Glutamatergic neuron (in vitro differentiated cells): ENCODE measurements at regions not wholly inside any gene's neighbourhood (a gene's known extent, or its start where the extent isn't known, plus 50 kb on each side); places are given as distances from the start of the nearest gene placed in this dataset.

Experiments used
- DNase-seq: peaks from one replicate; pipeline ENCODE4 v3.0.0; 2022
- H3K27ac Mint-ChIP-seq: one replicate; pipeline ENCODE4 v1.8.0; 2020; ENCODE audit warnings: mild to moderate bottlenecking, mixed read lengths, inconsistent platforms; ENCODE audit not compliant: unreplicated experiment
- H3K27me3 Mint-ChIP-seq: one replicate; pipeline ENCODE4 v1.8.0; 2020; ENCODE audit warnings: mild to moderate bottlenecking, moderate library complexity, mixed read lengths, inconsistent platforms; ENCODE audit not compliant: unreplicated experiment
- H3K36me3 Mint-ChIP-seq: one replicate; pipeline ENCODE4 v1.8.0; 2020; ENCODE audit warnings: mild to moderate bottlenecking, mixed read lengths, inconsistent platforms; ENCODE audit not compliant: unreplicated experiment
- H3K4me1 Mint-ChIP-seq: one replicate; pipeline ENCODE4 v1.8.0; 2020; ENCODE audit warnings: mild to moderate bottlenecking, low read depth, mixed read lengths, inconsistent platforms; ENCODE audit not compliant: unreplicated experiment
- H3K4me3 Mint-ChIP-seq: one replicate; pipeline ENCODE4 v1.8.0; 2020; ENCODE audit warnings: mild to moderate bottlenecking, mixed read lengths, inconsistent platforms; ENCODE audit not compliant: unreplicated experiment
- H3K9me3 Mint-ChIP-seq: one replicate; pipeline ENCODE4 v1.8.0; 2020; ENCODE audit warnings: mild to moderate bottlenecking, moderate library complexity, mixed read lengths, inconsistent platforms; ENCODE audit not compliant: unreplicated experiment
- CTCF ChIP-seq: fragments of 200-600 bp; sonication (generic); IDR thresholded peaks from one replicate; pipeline ENCODE4 v1.5.0; 2021; ENCODE audit not compliant: partially characterized antibody, unreplicated experiment

- H3K27me3 Mint-ChIP-seq = no peaks in the 10 kb centered on the region
- no peak overlapping the region for H3K27ac Mint-ChIP-seq
- no peaks in the 10 kb centered on the region for H3K4me1 Mint-ChIP-seq
- no peaks in the 10 kb centered on the region for H3K36me3 Mint-ChIP-seq
- TF ChIP-seq CTCF = no peak
- H3K4me3 Mint-ChIP-seq = no peak overlapping the region
- H3K9me3 Mint-ChIP-seq = no peaks in the 10 kb centered on the region
- no peak for DNase-seq
These were observed 191.8 kb downstream of the HTR7 start for GRCh38 chr10:90665905-90666662.

GRCh38 chr10:90674461-90674860 is 183.4 kb downstream of the HTR7 start:
- DNase-seq = no peak
- H3K36me3 Mint-ChIP-seq = no peaks in the 10 kb centered on the region
- H3K4me1 Mint-ChIP-seq = no peaks in the 10 kb centered on the region
- H3K9me3 Mint-ChIP-seq = no peaks in the 10 kb centered on the region
- H3K27me3 Mint-ChIP-seq = no peaks in the 10 kb centered on the region
- no peak for TF ChIP-seq CTCF
- no peak overlapping the region for H3K4me3 Mint-ChIP-seq
- no peak overlapping the region for H3K27ac Mint-ChIP-seq

- DNase-seq = no peak
- Mint-ChIP-seq H3K9me3 (no peaks in the 10 kb centered on the region), H3K4me3 (no peak overlapping the region), H3K4me1 (no peaks in the 10 kb centered on the region), H3K36me3 (no peaks in the 10 kb centered on the region), H3K27me3 (no peaks in the 10 kb centered on the region), H3K27ac (no peak overlapping the region)
- TF ChIP-seq CTCF = no peak
These were observed 182.9 kb downstream of the HTR7 start for GRCh38 chr10:90674928-90675327.

GRCh38 chr10:90675621-90676020 is 182.2 kb downstream of the HTR7 start:
- Mint-ChIP-seq H3K4me1 (no peaks in the 10 kb centered on the region), H3K27me3 (no peaks in the 10 kb centered on the region), H3K9me3 (no peaks in the 10 kb centered on the region), H3K27ac (no peak overlapping the region), H3K36me3 (no peaks in the 10 kb centered on the region), H3K4me3 (no peak overlapping the region)
- DNase-seq = no peak
- TF ChIP-seq CTCF = no peak
